ENCODE measurements at regions not wholly inside any gene's neighbourhood (a gene's known extent, or its start where the extent isn't known, plus 50 kb on each side); places are given as distances from the start of the nearest gene placed in this dataset.

DNA sequence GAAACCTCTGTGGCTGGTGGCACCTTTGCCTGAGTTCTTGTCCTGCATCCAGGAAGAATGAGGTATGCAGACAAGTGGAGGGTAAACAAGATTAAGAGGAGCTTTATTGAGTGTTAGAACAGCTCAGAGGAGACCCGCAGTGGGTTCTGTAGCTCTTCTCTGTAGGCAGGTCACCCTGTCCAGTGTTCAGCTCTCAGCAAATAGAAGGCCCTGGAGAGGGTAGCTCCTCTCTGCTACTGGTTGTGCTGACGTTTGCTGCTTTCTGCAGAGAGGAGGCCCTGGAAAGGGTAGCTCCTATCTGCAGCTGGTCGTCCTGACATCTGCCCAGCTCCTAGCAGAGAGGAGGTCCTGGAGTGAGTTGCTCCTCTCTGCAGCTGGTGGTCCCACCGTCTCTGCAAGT, 96.8 kb upstream of the CCDC112 start (continued):
- TF ChIP-seq, protein P1, sequence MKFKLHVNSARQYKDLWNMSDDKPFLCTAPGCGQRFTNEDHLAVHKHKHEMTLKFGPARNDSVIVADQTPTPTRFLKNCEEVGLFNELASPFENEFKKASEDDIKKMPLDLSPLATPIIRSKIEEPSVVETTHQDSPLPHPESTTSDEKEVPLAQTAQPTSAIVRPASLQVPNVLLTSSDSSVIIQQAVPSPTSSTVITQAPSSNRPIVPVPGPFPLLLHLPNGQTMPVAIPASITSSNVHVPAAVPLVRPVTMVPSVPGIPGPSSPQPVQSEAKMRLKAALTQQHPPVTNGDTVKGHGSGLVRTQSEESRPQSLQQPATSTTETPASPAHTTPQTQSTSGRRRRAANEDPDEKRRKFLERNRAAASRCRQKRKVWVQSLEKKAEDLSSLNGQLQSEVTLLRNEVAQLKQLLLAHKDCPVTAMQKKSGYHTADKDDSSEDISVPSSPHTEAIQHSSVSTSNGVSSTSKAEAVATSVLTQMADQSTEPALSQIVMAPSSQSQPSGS (IDR thresholded peaks at IDR 0.05; ENCODE audit: low read length), result no peak

DNA sequence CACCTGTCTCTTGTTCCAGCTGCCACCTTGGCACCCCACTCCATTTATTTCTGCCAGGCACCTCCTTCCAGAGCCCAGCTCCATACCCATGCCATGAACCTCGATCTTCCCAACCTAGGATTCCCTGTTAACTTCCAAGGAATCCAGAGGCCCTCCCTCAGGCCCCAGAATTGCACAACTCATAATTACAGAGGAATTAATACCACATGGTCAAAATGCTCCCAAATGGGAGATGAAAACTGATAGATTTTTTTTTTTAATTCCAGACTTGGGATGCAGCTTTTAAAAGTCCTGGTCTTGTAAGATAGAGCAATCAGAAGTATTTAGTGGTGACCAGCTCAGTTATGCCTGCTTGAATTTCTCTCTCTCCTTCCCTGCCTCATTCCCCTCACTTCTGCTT, 96.2 kb upstream of the CCDC112 start:
- no TSS peak for BruUV-seq (replicated peaks)

More for the DNA sequence above, 96.2 kb upstream of the CCDC112 start:
- ATAC-seq, result no peak
- intact Hi-C loops (cut with micrococcal nuclease; ENCODE audit: unreplicated experiment) (loop anchor here (5.0 kb wide), 1 partner anchor 195 kb away; no protein-coding TSS in a partner anchor), in situ Hi-C loops (cut with MboI) (no loop called here)
- TF ChIP-seq, protein P2, sequence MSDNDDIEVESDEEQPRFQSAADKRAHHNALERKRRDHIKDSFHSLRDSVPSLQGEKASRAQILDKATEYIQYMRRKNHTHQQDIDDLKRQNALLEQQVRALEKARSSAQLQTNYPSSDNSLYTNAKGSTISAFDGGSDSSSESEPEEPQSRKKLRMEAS (IDR thresholded peaks at IDR 0.05; ENCODE audit: low read depth, low read length), result no peak
- no peak for TF ChIP-seq SREBF1 (IDR thresholded peaks at IDR 0.05; ENCODE audit: low read length)
- TF ChIP-seq ATF7 (IDR thresholded peaks at IDR 0.05; ENCODE audit: low read depth), result no peak
- TF ChIP-seq SMAD1 (IDR thresholded peaks at IDR 0.05; ENCODE audit: low read depth, partially characterized antibody), result no peak
- no peak for TF ChIP-seq BMI1 (IDR thresholded peaks at IDR 0.05; ENCODE audit: borderline replicate concordance)
- no peak for TF ChIP-seq CHD2 (IDR thresholded peaks at IDR 0.05; ENCODE audit: borderline replicate concordance, low read depth, low read length)
- TF ChIP-seq, protein P3, sequence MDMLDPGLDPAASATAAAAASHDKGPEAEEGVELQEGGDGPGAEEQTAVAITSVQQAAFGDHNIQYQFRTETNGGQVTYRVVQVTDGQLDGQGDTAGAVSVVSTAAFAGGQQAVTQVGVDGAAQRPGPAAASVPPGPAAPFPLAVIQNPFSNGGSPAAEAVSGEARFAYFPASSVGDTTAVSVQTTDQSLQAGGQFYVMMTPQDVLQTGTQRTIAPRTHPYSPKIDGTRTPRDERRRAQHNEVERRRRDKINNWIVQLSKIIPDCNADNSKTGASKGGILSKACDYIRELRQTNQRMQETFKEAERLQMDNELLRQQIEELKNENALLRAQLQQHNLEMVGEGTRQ (IDR thresholded peaks at IDR 0.05; ENCODE audit: borderline replicate concordance, low read depth, low read length), result no peak
- TF ChIP-seq NRF1 (conservative IDR thresholded peaks at IDR 0.05; ENCODE audit: low read depth, low read length), result no peak
- TF ChIP-seq TAF1 (IDR thresholded peaks at IDR 0.05; ENCODE audit: borderline replicate concordance, low read depth, low read length), result no peak
- TF ChIP-seq EZH2 (IDR thresholded peaks at IDR 0.05; ENCODE audit: borderline replicate concordance, control insufficient read depth, low read depth, low read length), result no peak
- no peak for TF ChIP-seq MEF2A (IDR thresholded peaks at IDR 0.05; ENCODE audit: insufficient read depth, low read depth, low read length)
- RAD21 ChIA-PET (ENCODE audit: unreplicated experiment), result interaction anchor here (1.7 kb wide), 1 partner anchor 152 kb away, joined by 5 read pairs; the partner anchor contains the start of gene FEM1C
- H3K36me3 ChIP-seq (ENCODE audit: control insufficient read depth in 2 of 2, insufficient read depth in 2 of 2, low read length in 1 of 2), result no peaks in the 10 kb centered on the region
- FAIRE-seq, result no peak
- no peaks in the 10 kb centered on the region for H3K27me3 ChIP-seq (replicated peaks in 1 of 2; ENCODE audit: control insufficient read depth in 2 of 2, insufficient read depth in 2 of 2, low read length in 1 of 2)
- 0% methylated on average over 1 of the region's 1 CpG for WGBS (ENCODE audit: insufficient coverage, insufficient replicate concordance, low lambda C conversion rate, missing lambda C conversion rate)
- no peak overlapping the region for H3K4me2 ChIP-seq (ENCODE audit: control insufficient read depth, insufficient read depth)
- no peaks in the 10 kb centered on the region for H3K79me2 ChIP-seq (ENCODE audit: control insufficient read depth, insufficient read depth, low read length)
- no peak overlapping the region for H3K27ac ChIP-seq (ENCODE audit: control insufficient read depth, insufficient read depth)
- H3K4me1 ChIP-seq (ENCODE audit: control insufficient read depth, insufficient read depth, low read length), result no peaks in the 10 kb centered on the region
- H3K9me3 ChIP-seq (replicated peaks; ENCODE audit: control insufficient read depth, insufficient read depth, low read length), result no peaks in the 10 kb centered on the region; the same call in 2 of the 3 replicates
- CTCF ChIA-PET, result interaction anchor here (0.6 to 1.6 kb wide), 3 partner anchors 10 to 84 kb away, joined by 3 read pairs; no protein-coding TSS in a partner anchor
- H4K20me1 ChIP-seq (ENCODE audit: control insufficient read depth, insufficient read depth), result no peaks in the 10 kb centered on the region
- H2AFZ ChIP-seq (ENCODE audit: control insufficient read depth, low read depth, low read length), result no peak overlapping the region
- no peak overlapping the region for H3K4me3 ChIP-seq
- SMC1A ChIA-PET (ENCODE audit: uncharacterized antibody, unreplicated experiment), result interaction anchor here (0.9 to 1.9 kb wide), 5 partner anchors 9 to 82 kb away, joined by 3 to 4 read pairs (median 3); no protein-coding TSS in a partner anchor
- POLR2A ChIA-PET, result no interaction called here
- no peak for DNase-seq (ENCODE audit: low read depth, low spot score)
- no peak overlapping the region for H3K9ac ChIP-seq (ENCODE audit: control insufficient read depth, insufficient read depth, low read length)

All from GM12878 (cell line).